ENCODE measurements at regions not wholly inside any gene's neighbourhood (a gene's known extent, or its start where the extent isn't known, plus 50 kb on each side); places are given as distances from the start of the nearest gene placed in this dataset.

DNA sequence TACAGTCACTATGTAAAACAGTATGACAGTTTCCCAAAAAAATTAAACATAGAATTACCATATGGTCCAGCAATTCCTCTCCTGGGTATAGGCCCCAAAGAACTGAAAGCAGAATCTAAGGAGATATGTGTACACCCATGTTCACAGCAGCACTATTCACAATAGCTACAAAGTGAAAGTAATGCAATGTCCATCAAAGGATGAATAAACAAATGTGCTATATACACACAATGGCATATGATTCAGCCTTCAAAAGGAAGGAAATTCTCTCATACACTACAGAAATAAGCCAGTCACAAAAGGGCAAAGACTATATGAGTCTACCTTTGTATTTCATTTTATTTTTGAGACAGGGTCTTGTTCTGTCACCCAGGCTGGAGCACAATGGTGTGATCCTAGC, 120.4 kb downstream of the TOMM20 start:
- TF ChIP-seq, protein P1, sequence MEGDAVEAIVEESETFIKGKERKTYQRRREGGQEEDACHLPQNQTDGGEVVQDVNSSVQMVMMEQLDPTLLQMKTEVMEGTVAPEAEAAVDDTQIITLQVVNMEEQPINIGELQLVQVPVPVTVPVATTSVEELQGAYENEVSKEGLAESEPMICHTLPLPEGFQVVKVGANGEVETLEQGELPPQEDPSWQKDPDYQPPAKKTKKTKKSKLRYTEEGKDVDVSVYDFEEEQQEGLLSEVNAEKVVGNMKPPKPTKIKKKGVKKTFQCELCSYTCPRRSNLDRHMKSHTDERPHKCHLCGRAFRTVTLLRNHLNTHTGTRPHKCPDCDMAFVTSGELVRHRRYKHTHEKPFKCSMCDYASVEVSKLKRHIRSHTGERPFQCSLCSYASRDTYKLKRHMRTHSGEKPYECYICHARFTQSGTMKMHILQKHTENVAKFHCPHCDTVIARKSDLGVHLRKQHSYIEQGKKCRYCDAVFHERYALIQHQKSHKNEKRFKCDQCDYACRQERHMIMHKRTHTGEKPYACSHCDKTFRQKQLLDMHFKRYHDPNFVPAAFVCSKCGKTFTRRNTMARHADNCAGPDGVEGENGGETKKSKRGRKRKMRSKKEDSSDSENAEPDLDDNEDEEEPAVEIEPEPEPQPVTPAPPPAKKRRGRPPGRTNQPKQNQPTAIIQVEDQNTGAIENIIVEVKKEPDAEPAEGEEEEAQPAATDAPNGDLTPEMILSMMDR (conservative IDR thresholded peaks at IDR 0.05; ENCODE audit: low read depth, low read length), result no peak
- no peak for TF ChIP-seq EZH2 (IDR thresholded peaks at IDR 0.05; ENCODE audit: borderline replicate concordance, low read depth, low read length, poor library complexity, severe bottlenecking)
